IPS-15b (cell line): ENCODE measurements at regions not wholly inside any gene's neighbourhood (a gene's known extent, or its start where the extent isn't known, plus 50 kb on each side); places are given as distances from the start of the nearest gene placed in this dataset.
"Not testable (repeated sequence)": the region's sequence is repeated elsewhere in the genome, so short reads cannot be mapped to it uniquely, and the experiment has no call there.

Experiments
- H3K27me3 ChIP-seq: one replicate; pipeline ENCODE4 v1.6.1; 2013; ENCODE audit warnings: low read length; ENCODE audit not compliant: control insufficient read depth, insufficient read depth
- H3K36me3 ChIP-seq: one replicate; pipeline ENCODE4 v1.6.1; 2013; ENCODE audit warnings: low read length; ENCODE audit not compliant: control insufficient read depth, insufficient read depth
- H3K4me1 ChIP-seq: one replicate; pipeline ENCODE4 v1.6.1; 2013; ENCODE audit warnings: mild to moderate bottlenecking, low read length; ENCODE audit not compliant: control insufficient read depth, insufficient read depth
- H3K4me3 ChIP-seq: one replicate; pipeline ENCODE4 v1.5.1; 2013; ENCODE audit warnings: low read depth, low read length
- H3K9ac ChIP-seq: one replicate; pipeline ENCODE4 v1.6.1; 2013; ENCODE audit warnings: low read depth, mild to moderate bottlenecking, low read length
- H3K9me3 ChIP-seq: one replicate; pipeline ENCODE4 v1.6.1; 2013; ENCODE audit warnings: mild to moderate bottlenecking, low read length; ENCODE audit not compliant: control insufficient read depth, insufficient read depth

DNA sequence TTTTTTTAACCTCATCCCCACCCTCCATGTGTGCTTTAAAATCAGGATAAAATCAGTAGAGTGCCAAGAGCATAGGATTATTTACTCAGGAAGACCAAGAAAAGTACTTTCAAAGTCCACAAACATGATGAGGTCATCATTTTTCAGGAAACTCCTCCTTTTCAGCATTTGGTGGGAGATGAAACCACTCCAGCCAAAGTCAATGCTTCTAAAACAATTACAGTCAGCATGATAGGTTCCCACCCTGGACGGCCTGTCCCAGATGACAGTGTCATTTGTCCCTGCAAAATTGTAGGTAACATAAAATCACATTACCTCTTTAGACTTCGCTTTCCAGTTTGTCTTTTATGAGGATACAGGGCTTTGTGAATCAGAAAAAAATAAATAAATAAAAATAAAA is 836.7 kb downstream of the SPATA31A1 start:
- H3K9ac ChIP-seq, H3K36me3 ChIP-seq: not testable (repeated sequence)

DNA sequence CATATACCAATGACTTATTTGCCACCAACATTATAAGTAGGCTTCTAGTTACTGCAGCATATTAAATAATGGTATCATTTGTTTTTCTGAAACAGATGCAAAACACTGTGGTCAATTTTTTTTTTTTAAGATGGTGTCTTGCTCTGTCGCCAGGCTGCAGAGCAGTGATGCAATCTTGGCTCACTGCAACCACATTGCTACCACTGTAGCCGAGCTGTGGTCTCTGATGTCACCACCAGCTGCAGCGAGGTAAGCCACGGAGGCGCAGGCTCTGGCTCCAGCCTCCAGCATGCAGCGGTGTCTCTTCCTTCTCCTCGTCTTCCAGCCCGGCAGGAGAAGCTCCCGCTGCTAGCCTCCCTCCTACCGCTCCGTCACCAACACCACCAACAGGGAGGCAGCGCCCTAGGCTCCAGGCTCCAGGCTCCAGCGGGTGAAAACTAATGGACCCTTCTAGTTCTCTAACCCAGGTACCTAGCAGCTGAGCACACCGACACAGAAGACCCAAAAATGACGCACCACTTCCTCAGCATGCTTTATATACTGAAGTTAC is 840.8 kb downstream of the SPATA31A1 start:
- not testable (repeated sequence) for H3K36me3 ChIP-seq, H3K4me3 ChIP-seq, H3K27me3 ChIP-seq, H3K9ac ChIP-seq, H3K4me1 ChIP-seq, H3K9me3 ChIP-seq

More for the DNA sequence above, 836.7 kb downstream of the SPATA31A1 start:
- H3K4me3 ChIP-seq, H3K27me3 ChIP-seq, H3K9me3 ChIP-seq, H3K4me1 ChIP-seq: not testable (repeated sequence)

DNA sequence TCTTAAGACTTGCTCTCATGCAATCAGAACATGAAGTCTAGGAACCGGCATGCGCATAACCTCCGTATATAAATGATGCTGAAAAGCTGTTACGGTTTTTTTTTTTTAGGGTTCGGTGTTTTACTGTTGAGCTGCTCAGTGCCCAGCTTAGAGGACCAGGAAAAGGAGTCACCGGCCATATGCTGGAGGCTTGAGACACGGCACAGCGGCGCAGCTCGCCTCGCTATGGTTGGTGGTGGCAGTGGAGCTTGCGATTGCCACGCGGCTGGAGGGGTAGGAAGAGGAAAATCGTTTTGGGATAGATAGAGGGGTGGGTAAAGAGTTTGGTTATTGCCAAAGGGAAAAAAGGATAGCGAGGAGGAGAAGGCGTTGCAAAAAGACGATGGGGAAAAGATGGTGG is 841.3 kb downstream of the SPATA31A1 start:
- H3K36me3 ChIP-seq, H3K27me3 ChIP-seq, H3K9ac ChIP-seq, H3K9me3 ChIP-seq, H3K4me1 ChIP-seq, H3K4me3 ChIP-seq: not testable (repeated sequence)

DNA sequence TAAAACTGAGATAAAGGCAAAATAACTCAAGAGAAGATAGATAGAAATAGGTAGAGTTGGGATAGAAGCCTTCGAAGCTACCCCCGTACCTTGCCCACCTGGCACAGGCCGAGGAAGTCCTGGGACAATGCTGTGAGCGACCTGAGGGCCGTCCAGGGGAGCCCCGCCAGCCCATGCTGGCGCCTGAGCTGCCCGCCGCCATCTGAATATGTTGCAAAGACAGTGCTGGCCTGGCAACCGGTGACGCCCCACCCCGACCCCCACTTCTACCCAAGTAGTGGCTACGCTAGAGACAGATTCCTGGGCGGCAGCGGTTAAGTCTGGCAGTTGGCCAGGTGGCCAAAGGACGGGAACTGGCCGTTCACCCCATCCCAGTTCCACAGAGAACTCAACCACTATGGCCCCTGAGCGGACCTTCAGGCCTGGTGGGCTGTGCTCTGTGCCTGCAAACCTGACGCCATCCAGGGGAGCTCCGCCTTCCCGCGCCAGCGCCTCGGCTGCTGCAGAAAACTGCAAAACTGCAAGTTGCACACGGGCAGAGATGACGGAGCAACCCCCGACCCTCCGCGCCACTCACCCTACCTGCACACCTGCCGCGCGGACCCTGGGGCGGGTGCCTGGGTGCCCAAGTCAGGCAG is 866.2 kb downstream of the SPATA31A1 start:
- not testable (repeated sequence) for H3K36me3 ChIP-seq, H3K9me3 ChIP-seq, H3K27me3 ChIP-seq, H3K4me3 ChIP-seq, H3K4me1 ChIP-seq, H3K9ac ChIP-seq

DNA sequence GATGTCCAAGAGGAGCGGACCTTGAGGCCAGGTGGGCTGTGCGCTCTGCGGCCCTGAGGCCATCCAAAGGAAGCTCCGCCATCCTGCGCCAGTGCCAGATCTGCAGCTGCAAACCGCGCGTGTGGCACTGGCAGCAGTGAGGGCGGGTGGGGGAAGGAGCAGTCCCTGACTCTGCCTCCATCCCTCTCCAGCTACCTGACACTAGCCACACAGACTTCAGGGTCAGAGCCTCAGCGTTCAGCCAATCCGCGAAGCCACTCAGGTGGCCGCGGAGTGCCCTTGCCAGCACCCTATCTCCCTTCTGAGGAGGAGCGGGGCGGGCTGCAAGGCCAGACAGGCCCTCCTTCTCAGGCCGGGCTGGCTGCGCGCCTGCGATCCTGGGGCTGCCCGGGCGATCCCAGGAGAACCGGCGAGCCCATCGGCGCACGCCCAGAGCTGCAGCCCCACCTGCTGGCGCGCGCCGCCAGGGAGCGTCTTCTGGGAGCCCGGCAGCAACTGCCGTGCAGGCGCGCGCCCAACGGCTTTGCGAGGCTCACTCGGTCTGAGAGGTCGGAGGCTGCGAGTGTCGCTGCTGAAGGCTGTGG is 867.2 kb downstream of the SPATA31A1 start:
- H3K9me3 ChIP-seq, H3K4me1 ChIP-seq, H3K4me3 ChIP-seq, H3K36me3 ChIP-seq, H3K27me3 ChIP-seq, H3K9ac ChIP-seq: not testable (repeated sequence)

DNA sequence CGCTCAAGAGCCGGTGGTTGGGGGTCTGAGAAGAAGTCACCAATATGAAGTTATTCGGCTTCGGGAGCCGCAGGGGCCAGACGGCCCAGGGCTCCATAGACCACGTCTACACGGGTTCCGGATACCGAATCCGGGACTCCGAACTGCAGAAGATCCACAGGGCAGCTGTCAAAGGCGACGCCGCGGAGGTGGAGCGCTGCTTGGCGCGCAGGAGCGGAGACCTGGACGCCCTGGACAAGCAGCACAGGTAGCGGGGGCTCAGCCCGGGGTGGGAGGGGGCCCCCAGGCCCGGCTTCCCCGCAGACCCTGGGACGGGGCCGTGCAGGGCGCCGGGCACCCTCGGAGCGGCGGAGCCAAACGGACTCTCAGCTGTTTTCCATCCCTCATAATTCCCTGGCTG is 867.9 kb downstream of the SPATA31A1 start:
- not testable (repeated sequence) for H3K27me3 ChIP-seq, H3K4me3 ChIP-seq, H3K9ac ChIP-seq, H3K36me3 ChIP-seq, H3K9me3 ChIP-seq, H3K4me1 ChIP-seq
